Glutamatergic neuron (in vitro differentiated cells): ENCODE measurements at regions not wholly inside any gene's neighbourhood (a gene's known extent, or its start where the extent isn't known, plus 50 kb on each side); places are given as distances from the start of the nearest gene placed in this dataset.
"Not testable (repeated sequence)": the region's sequence is repeated elsewhere in the genome, so short reads cannot be mapped to it uniquely, and the experiment has no call there.

Source experiments
- DNase-seq: peaks from one replicate; pipeline ENCODE4 v3.0.0; 2022
- H3K27ac Mint-ChIP-seq: one replicate; pipeline ENCODE4 v1.8.0; 2020; ENCODE audit warnings: mild to moderate bottlenecking, mixed read lengths, inconsistent platforms; ENCODE audit not compliant: unreplicated experiment
- H3K27me3 Mint-ChIP-seq: one replicate; pipeline ENCODE4 v1.8.0; 2020; ENCODE audit warnings: mild to moderate bottlenecking, moderate library complexity, mixed read lengths, inconsistent platforms; ENCODE audit not compliant: unreplicated experiment
- H3K36me3 Mint-ChIP-seq: one replicate; pipeline ENCODE4 v1.8.0; 2020; ENCODE audit warnings: mild to moderate bottlenecking, mixed read lengths, inconsistent platforms; ENCODE audit not compliant: unreplicated experiment
- H3K4me1 Mint-ChIP-seq: one replicate; pipeline ENCODE4 v1.8.0; 2020; ENCODE audit warnings: mild to moderate bottlenecking, low read depth, mixed read lengths, inconsistent platforms; ENCODE audit not compliant: unreplicated experiment
- H3K4me3 Mint-ChIP-seq: one replicate; pipeline ENCODE4 v1.8.0; 2020; ENCODE audit warnings: mild to moderate bottlenecking, mixed read lengths, inconsistent platforms; ENCODE audit not compliant: unreplicated experiment
- H3K9me3 Mint-ChIP-seq: one replicate; pipeline ENCODE4 v1.8.0; 2020; ENCODE audit warnings: mild to moderate bottlenecking, moderate library complexity, mixed read lengths, inconsistent platforms; ENCODE audit not compliant: unreplicated experiment
- CTCF ChIP-seq: fragments of 200-600 bp; sonication (generic); IDR thresholded peaks from one replicate; pipeline ENCODE4 v1.5.0; 2021; ENCODE audit not compliant: partially characterized antibody, unreplicated experiment

GRCh38 chr6:86685230-86685797, 252.0 kb upstream of the HTR1E start:
- no peak overlapping the region for H3K4me3 Mint-ChIP-seq
- DNase-seq: no peak
- H3K36me3 Mint-ChIP-seq: no peaks in the 10 kb centered on the region
- no peaks in the 10 kb centered on the region for H3K27me3 Mint-ChIP-seq
- peaks cover 2% of the 10 kb centered on the region for H3K9me3 Mint-ChIP-seq
- TF ChIP-seq CTCF: no peak
- no peaks in the 10 kb centered on the region for H3K4me1 Mint-ChIP-seq
- H3K27ac Mint-ChIP-seq: no peak overlapping the region

GRCh38 chr6:86683132-86683908, 254.0 kb upstream of the HTR1E start:
- no peaks in the 10 kb centered on the region for H3K4me1 Mint-ChIP-seq
- no peak for TF ChIP-seq CTCF
- DNase-seq: no peak
- H3K9me3 Mint-ChIP-seq: peaks cover 2% of the 10 kb centered on the region
- H3K36me3 Mint-ChIP-seq: no peaks in the 10 kb centered on the region
- H3K4me3 Mint-ChIP-seq: no peak overlapping the region
- no peak overlapping the region for H3K27ac Mint-ChIP-seq
- H3K27me3 Mint-ChIP-seq: no peaks in the 10 kb centered on the region

GRCh38 chr6:86682297-86682696, 255.0 kb upstream of the HTR1E start:
- no peak for DNase-seq
- no peak for TF ChIP-seq CTCF
- Mint-ChIP-seq H3K4me3 (no peak overlapping the region), H3K27me3 (no peaks in the 10 kb centered on the region), H3K4me1 (no peaks in the 10 kb centered on the region), H3K36me3 (no peaks in the 10 kb centered on the region), H3K27ac (no peak overlapping the region), H3K9me3 (peaks cover 2% of the 10 kb centered on the region)

GRCh38 chr6:86681140-86681539, 256.2 kb upstream of the HTR1E start:
- H3K4me1 Mint-ChIP-seq, H3K4me3 Mint-ChIP-seq, DNase-seq, H3K27me3 Mint-ChIP-seq, H3K27ac Mint-ChIP-seq, H3K9me3 Mint-ChIP-seq, H3K36me3 Mint-ChIP-seq: not testable (repeated sequence)

GRCh38 chr6:86672125-86672524, 265.2 kb upstream of the HTR1E start:
- not testable (repeated sequence) for H3K4me1 Mint-ChIP-seq, H3K4me3 Mint-ChIP-seq, H3K36me3 Mint-ChIP-seq, DNase-seq, H3K27ac Mint-ChIP-seq, H3K27me3 Mint-ChIP-seq, H3K9me3 Mint-ChIP-seq

- H3K27ac Mint-ChIP-seq: no peak overlapping the region
- no peaks in the 10 kb centered on the region for H3K9me3 Mint-ChIP-seq
- TF ChIP-seq CTCF: no peak
- no peaks in the 10 kb centered on the region for H3K36me3 Mint-ChIP-seq
- no peak overlapping the region for H3K4me3 Mint-ChIP-seq
- no peaks in the 10 kb centered on the region for H3K4me1 Mint-ChIP-seq
- DNase-seq: no peak
- peaks cover 2% of the 10 kb centered on the region for H3K27me3 Mint-ChIP-seq
These were observed 280.1 kb upstream of the HTR1E start for GRCh38 chr6:86657192-86657591.
